BE2C (cell line): ENCODE measurements at regions not wholly inside any gene's neighbourhood (a gene's known extent, or its start where the extent isn't known, plus 50 kb on each side); places are given as distances from the start of the nearest gene placed in this dataset.

Source experiments
- DNase-seq: peaks from one replicate; pipeline ENCODE4 v3.0.0-alpha.2; 2020
- H3K27me3 ChIP-seq: fragments of 250-450 bp; sonication (Bioruptor Pico); 2 replicates; pipeline ENCODE4 v1.5.1; 2020; ENCODE audit warnings: mild to moderate bottlenecking
- H3K36me3 ChIP-seq: fragments of 250-450 bp; sonication (Bioruptor Pico); 2 replicates; pipeline ENCODE4 v1.5.1; 2020; ENCODE audit warnings: mild to moderate bottlenecking
- H3K4me1 ChIP-seq: fragments of 250-450 bp; sonication (Bioruptor Pico); 2 replicates; pipeline ENCODE4 v1.5.1; 2020
- H3K4me3 ChIP-seq: 2 replicates; pipeline ENCODE4 v1.5.1; 2011; ENCODE audit warnings: low read depth, low read length
- H3K9me3 ChIP-seq: fragments of 250-450 bp; sonication (Bioruptor Pico); 2 replicates; pipeline ENCODE4 v1.5.1; 2020
- CTCF ChIP-seq: IDR thresholded peaks from 2 replicates; pipeline ENCODE4 v1.5.1; 2012; ENCODE audit warnings: mild to moderate bottlenecking, low read depth, low read length

GRCh38 chr9:110027671-110028081 is 180.3 kb downstream of the C9orf152 start:
- Histone ChIP-seq H3K4me3 (no peak overlapping the region), H3K36me3 (no peaks in the 10 kb centered on the region), H3K4me1 (no peaks in the 10 kb centered on the region), H3K27me3 (no peaks in the 10 kb centered on the region), H3K9me3 (no peaks in the 10 kb centered on the region)
- no peak for TF ChIP-seq CTCF
- DNase-seq = no peak

DNA sequence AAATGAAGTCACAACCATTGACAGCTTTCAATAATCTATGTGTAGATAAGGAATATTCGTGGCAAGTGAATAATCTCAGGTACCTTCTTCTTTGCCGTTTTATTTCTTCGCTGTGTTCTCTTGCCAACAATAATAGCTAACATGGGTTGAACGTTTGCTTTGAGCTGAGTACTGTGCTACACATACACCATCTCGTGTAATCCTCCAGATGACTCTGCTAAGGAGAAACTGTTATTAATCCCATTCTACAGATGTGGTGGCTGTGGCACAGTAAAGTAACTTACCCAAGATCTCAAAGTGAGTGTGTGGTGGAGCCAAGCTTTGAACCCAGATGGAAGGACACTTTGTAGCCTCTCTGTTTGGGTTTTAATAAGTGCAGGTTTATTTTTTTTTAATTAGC is 179.7 kb downstream of the C9orf152 start:
- H3K4me3 ChIP-seq = no peak overlapping the region
- H3K36me3 ChIP-seq = no peaks in the 10 kb centered on the region
- TF ChIP-seq CTCF = no peak
- H3K27me3 ChIP-seq = no peaks in the 10 kb centered on the region
- no peak for DNase-seq
- no peaks in the 10 kb centered on the region for H3K9me3 ChIP-seq
- no peaks in the 10 kb centered on the region for H3K4me1 ChIP-seq

DNA sequence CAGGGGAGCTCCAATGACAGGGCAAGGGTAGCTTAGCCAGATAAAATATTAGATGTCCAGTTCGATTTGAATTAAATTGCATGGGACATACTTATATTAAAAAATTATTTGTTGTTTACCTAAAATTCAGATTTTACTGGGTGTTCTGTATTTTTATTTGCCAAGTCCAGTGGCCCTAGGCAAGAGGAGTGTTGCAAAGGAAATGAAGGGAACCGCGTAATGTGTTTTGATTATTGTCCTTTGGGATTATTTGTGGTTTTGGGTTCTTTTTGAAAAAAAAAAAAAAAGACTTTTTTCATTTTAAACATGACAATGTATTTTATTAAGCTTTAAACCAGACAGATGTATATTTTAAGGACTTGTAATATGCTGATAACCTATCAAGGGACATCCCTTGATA is 179.3 kb downstream of the C9orf152 start:
- Histone ChIP-seq H3K27me3 (no peaks in the 10 kb centered on the region), H3K4me3 (no peak overlapping the region), H3K36me3 (no peaks in the 10 kb centered on the region), H3K9me3 (no peaks in the 10 kb centered on the region), H3K4me1 (no peaks in the 10 kb centered on the region)
- DNase-seq = no peak
- no peak for TF ChIP-seq CTCF

DNA sequence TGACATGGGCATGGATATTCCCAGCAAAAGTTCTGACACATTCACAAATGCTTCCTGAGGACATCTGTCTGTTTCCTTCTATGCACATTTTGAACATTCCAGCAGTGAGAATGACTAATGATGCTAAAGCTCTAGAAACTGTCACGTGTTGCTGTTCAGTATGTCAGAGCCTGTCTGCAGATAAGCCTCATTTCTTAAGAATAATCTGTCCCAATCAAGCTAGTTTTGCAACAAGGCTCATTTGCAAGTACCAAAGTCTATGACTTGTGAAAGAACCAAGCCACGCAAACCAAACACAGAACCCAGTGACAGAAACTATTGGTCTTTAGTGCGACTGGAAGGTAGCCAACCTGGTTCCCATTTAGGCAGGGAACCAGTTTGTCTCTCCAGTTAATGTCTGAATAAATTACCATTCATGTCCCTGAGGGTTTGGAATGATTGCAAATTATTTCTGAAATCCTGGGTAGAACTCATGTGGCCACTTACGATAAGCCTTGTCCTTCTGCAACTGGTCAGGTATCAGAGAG is 178.5 kb downstream of the C9orf152 start:
- DNase-seq = no peak
- no peak for TF ChIP-seq CTCF
- Histone ChIP-seq H3K4me1 (no peaks in the 10 kb centered on the region), H3K36me3 (no peaks in the 10 kb centered on the region), H3K27me3 (no peaks in the 10 kb centered on the region), H3K4me3 (no peak overlapping the region), H3K9me3 (no peaks in the 10 kb centered on the region)

GRCh38 chr9:110029956-110030480 is 177.9 kb downstream of the C9orf152 start:
- Histone ChIP-seq H3K36me3 (no peaks in the 10 kb centered on the region), H3K4me1 (no peaks in the 10 kb centered on the region), H3K9me3 (no peaks in the 10 kb centered on the region), H3K27me3 (no peaks in the 10 kb centered on the region), H3K4me3 (no peak overlapping the region)
- TF ChIP-seq CTCF = no peak
- DNase-seq = no peak

DNA sequence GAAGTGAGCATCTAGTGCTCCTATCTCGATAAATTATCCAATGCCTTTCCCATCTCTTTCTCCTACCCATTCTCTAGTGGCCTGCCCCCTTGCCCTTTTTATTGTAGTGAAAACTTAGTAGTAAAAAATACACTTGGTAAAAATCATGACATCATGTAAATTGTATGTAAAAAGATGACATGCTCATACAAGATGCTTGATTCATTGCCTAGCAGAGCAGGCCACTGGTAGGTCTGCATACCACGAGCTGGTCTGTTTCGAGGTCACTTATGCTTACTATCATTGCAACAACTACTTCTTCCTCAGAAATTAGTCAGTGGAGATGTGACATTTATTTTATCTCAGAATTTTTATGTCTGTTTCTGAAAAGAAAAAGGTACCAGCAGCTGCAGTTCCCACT is 177.3 kb downstream of the C9orf152 start:
- Histone ChIP-seq H3K4me1 (no peaks in the 10 kb centered on the region), H3K36me3 (no peaks in the 10 kb centered on the region), H3K27me3 (no peaks in the 10 kb centered on the region), H3K4me3 (no peak overlapping the region), H3K9me3 (no peaks in the 10 kb centered on the region)
- TF ChIP-seq CTCF = no peak
- no peak for DNase-seq
